ENCODE measurements at regions not wholly inside any gene's neighbourhood (a gene's known extent, or its start where the extent isn't known, plus 50 kb on each side); places are given as distances from the start of the nearest gene placed in this dataset.

DNA sequence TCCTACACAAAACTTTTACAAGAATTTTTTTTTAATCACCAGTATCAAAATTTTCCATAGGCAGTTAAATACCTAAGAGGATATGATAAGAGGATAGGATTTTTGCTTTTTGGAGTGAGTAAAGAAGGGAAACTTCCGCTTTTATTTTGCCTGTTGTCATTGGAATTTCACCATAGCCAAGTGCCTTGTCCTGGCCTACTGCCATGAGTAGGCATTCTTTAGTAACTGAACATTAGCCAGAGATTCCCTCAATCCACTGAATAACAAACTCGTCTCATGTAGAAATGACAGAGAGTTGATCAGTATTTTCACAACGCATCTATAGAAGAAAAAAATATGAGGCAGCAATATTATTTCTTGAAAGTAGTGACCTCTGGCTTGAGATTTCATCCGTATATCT is 289.6 kb upstream of the ADAMTSL1 start:
- intact Hi-C loops (cut with DNase I; ENCODE audit: low total_unique reads): no loop called here
- no peaks in the 10 kb centered on the region for H3K27me3 ChIP-seq

DNA sequence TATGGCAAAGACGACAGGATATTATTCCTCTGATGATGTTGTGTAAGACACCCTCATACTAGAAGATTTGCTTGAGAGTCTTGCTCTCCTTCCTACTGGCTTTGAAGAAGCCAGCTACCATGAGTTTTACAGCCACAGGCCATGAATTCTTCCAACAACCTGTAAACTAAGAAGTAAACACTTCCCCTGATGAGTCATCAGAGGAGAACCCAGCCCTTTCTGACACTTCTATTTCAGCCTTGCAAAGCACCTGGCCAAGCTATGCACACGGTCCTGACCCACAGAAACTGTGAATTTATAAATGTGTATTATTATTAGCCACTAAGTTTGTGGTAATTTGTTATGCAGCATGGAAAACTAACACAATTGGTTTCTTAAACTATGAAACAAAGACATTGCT is 288.8 kb upstream of the ADAMTSL1 start:
- H3K4me1 ChIP-seq: no peaks in the 10 kb centered on the region
- no peak for TF ChIP-seq POLR2A (IDR thresholded peaks at IDR 0.05)
- no peak for TF ChIP-seq POLR2AphosphoS5 (IDR thresholded peaks at IDR 0.05)
- TF ChIP-seq, protein P1, sequence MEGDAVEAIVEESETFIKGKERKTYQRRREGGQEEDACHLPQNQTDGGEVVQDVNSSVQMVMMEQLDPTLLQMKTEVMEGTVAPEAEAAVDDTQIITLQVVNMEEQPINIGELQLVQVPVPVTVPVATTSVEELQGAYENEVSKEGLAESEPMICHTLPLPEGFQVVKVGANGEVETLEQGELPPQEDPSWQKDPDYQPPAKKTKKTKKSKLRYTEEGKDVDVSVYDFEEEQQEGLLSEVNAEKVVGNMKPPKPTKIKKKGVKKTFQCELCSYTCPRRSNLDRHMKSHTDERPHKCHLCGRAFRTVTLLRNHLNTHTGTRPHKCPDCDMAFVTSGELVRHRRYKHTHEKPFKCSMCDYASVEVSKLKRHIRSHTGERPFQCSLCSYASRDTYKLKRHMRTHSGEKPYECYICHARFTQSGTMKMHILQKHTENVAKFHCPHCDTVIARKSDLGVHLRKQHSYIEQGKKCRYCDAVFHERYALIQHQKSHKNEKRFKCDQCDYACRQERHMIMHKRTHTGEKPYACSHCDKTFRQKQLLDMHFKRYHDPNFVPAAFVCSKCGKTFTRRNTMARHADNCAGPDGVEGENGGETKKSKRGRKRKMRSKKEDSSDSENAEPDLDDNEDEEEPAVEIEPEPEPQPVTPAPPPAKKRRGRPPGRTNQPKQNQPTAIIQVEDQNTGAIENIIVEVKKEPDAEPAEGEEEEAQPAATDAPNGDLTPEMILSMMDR (IDR thresholded peaks at IDR 0.05): no peak
- H3K27me3 ChIP-seq: no peaks in the 10 kb centered on the region
- intact Hi-C loops (cut with DNase I; ENCODE audit: low total_unique reads): no loop called here
- no peak overlapping the region for H3K27ac ChIP-seq
- no peaks in the 10 kb centered on the region for H3K9me3 ChIP-seq
- H3K36me3 ChIP-seq: no peaks in the 10 kb centered on the region
- no peak for DNase-seq (ENCODE audit: low spot score in 2 of 2)
- H3K4me3 ChIP-seq: no peak overlapping the region

More for the DNA sequence above, 289.6 kb upstream of the ADAMTSL1 start:
- no peaks in the 10 kb centered on the region for H3K9me3 ChIP-seq
- no peak overlapping the region for H3K27ac ChIP-seq
- no peak overlapping the region for H3K4me3 ChIP-seq
- no peaks in the 10 kb centered on the region for H3K36me3 ChIP-seq
- DNase-seq (ENCODE audit: low spot score in 2 of 2): no peak
- TF ChIP-seq POLR2AphosphoS5 (IDR thresholded peaks at IDR 0.05) (no peak), POLR2A (IDR thresholded peaks at IDR 0.05) (no peak)
- TF ChIP-seq, protein P1 (IDR thresholded peaks at IDR 0.05): no peak
- H3K4me1 ChIP-seq: no peaks in the 10 kb centered on the region

DNA sequence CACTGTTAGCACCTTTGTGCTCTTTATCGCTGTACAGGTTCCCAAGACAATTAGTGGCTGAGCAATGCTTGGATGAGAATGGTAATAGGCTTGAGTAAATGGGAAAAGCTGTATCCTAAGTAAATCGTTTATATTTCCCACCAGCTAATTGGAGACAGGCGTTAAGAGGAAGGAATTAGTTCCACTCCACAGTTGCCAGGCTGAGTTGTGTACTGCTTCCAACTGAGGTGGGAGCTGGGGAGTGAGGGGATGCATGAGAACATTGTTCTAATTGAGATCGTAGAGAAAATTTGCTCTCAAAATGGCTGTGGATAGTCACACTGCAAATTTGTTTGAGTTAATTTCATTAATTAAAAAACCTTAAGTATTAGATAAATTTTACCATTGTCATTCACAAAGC is 285.0 kb upstream of the ADAMTSL1 start:
- H3K36me3 ChIP-seq: no peaks in the 10 kb centered on the region
- H3K9me3 ChIP-seq: no peaks in the 10 kb centered on the region
- no peaks in the 10 kb centered on the region for H3K4me1 ChIP-seq
- intact Hi-C loops (cut with DNase I; ENCODE audit: low total_unique reads): no loop called here
- H3K27ac ChIP-seq: no peak overlapping the region
- H3K27me3 ChIP-seq: no peaks in the 10 kb centered on the region
- DNase-seq (ENCODE audit: low spot score in 2 of 2): no peak
- no peak overlapping the region for H3K4me3 ChIP-seq
- TF ChIP-seq, protein P1 (IDR thresholded peaks at IDR 0.05): no peak
- TF ChIP-seq POLR2A (IDR thresholded peaks at IDR 0.05) (no peak), POLR2AphosphoS5 (IDR thresholded peaks at IDR 0.05) (no peak)

DNA sequence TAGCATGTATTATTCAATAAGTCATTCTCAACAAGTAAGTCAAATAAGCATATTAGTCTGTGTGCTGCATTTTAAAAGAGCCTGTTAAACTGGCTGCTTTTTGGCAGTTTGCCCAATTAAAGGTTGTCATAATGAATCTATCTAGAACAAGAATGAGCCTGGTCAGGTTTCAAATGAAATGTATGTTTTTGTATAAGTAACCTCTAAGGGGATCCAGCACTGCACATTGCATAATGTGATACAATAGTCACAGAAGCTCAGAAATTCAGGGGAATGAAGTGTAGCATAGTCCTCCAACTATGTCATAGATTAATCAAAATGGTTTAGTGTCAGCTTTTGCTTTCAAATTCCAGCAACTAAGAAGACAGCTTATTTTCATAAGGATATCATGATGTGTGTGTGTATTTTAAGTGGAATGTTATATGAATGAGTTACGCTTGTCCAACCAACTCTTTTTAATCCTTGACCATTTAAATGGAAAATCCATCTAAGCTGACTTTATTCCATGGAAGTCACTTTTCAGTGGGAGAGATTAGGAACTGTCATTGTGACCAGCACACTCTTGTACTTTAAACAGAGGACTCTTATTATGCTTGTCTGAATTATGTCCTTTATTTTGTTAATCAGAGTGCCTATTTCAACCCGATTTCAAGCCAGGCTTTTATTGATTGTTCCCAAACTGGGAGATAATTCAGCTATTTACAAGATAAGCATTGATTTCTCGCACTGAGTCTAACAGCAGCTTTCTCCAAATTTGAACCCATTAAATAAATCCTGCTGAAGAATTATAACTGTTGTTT is 283.9 kb upstream of the ADAMTSL1 start:
- Histone ChIP-seq H3K4me1 (no peaks in the 10 kb centered on the region), H3K27me3 (no peaks in the 10 kb centered on the region), H3K4me3 (no peak overlapping the region), H3K27ac (no peak overlapping the region), H3K36me3 (no peaks in the 10 kb centered on the region), H3K9me3 (no peaks in the 10 kb centered on the region)
- TF ChIP-seq POLR2A (IDR thresholded peaks at IDR 0.05) (no peak), POLR2AphosphoS5 (IDR thresholded peaks at IDR 0.05) (no peak)
- TF ChIP-seq, protein P1 (IDR thresholded peaks at IDR 0.05): no peak
- no peak for DNase-seq (ENCODE audit: low spot score in 2 of 2)
- intact Hi-C loops (cut with DNase I; ENCODE audit: low total_unique reads): no loop called here

DNA sequence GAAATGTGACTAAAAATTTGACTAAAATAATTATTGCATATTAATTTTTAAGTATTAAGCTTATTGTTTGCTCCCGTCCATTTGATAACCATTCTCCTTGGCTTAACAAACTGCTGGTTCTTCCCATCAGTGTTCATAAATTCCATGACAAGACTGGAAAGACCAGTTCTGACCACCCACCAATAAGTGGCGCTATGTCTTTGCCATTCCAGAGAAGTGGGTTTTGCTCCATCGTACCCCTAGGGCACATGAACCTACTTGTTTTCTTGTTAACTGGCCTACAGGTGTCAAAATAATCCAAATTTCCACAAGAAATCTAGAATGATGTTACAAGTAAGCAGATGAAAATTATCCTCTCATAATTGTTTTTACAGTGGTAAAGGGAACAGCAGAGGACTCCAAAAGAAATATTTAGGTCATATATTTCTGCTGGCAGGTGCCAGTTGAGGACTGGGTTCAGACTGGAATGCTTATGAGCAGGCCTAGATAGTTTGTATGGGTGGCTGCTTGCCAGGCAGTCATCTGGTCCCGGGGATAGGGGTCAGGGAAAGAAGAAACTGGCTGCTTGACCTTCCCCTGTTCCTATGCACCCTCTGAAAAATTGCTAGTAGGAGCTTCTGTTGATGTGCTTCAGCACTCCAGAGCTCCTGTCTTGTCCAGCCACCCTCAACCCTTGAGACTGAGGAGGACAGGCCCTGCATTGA is 283.1 kb upstream of the ADAMTSL1 start:
- Histone ChIP-seq H3K27ac (no peak overlapping the region), H3K4me1 (no peaks in the 10 kb centered on the region), H3K36me3 (no peaks in the 10 kb centered on the region), H3K4me3 (no peak overlapping the region), H3K9me3 (no peaks in the 10 kb centered on the region), H3K27me3 (no peaks in the 10 kb centered on the region)
- intact Hi-C loops (cut with DNase I; ENCODE audit: low total_unique reads): no loop called here
- TF ChIP-seq, protein P1 (IDR thresholded peaks at IDR 0.05): no peak
- TF ChIP-seq POLR2A (IDR thresholded peaks at IDR 0.05) (no peak), POLR2AphosphoS5 (IDR thresholded peaks at IDR 0.05) (no peak)
- DNase-seq (ENCODE audit: low spot score in 2 of 2): no peak
